Right lobe of liver (tissue), 6 donors: ENCODE measurements at regions not wholly inside any gene's neighbourhood (a gene's known extent, or its start where the extent isn't known, plus 50 kb on each side); places are given as distances from the start of the nearest gene placed in this dataset.

ENCODE experiments used
- ATAC-seq, 4 donors: fragments of 200-7000 bp; cut with Tn5 transposase; one replicate each; pipeline ENCODE4 v1.9.1; 2020; ENCODE audit warnings: mild to moderate bottlenecking in 4 of 4, moderate library complexity in 4 of 4
- DNase-seq, 3 donors: peaks; one replicate each; pipeline ENCODE4 v3.0.0-alpha.2; 2020
- H3K27ac ChIP-seq, 3 donors: fragments of 200-600 bp; one replicate each; pipeline ENCODE4 v1.8.0; 2022
- H3K27me3 ChIP-seq, 2 donors: fragments of 200-600 bp; one replicate each; pipeline ENCODE4 v1.8.0; 2022
- H3K36me3 ChIP-seq, 4 donors: fragments of 200-600 bp; sonication (generic) in 1 of 4; one replicate each; pipeline versions ENCODE4 v1.5.1 to v1.8.0; 2017 to 2022; ENCODE audit warnings: control low read depth in 1 of 4
- H3K4me1 ChIP-seq, 4 donors: fragments of 200-600 bp; sonication (generic) in 1 of 4; one replicate each; pipeline versions ENCODE4 v1.5.1 to v1.8.0; 2017 to 2022; ENCODE audit warnings: control low read depth in 1 of 4
- H3K4me3 ChIP-seq, 3 donors: fragments of 200-600 bp; one replicate each; pipeline ENCODE4 v1.8.0; 2022
- H3K9me3 ChIP-seq, 4 donors: fragments of 200-600 bp; sonication (generic) in 1 of 4; one replicate each; pipeline versions ENCODE4 v1.5.1 to v1.8.0; 2017 to 2022; ENCODE audit warnings: control low read depth in 1 of 4
- CTCF ChIP-seq, 4 donors: fragments of 200-600 bp in 3 of 4; fragments of 450-650 bp in 1 of 4; IDR thresholded peaks; one replicate each; pipeline versions ENCODE4 v1.5.1 to v1.8.0; 2016 to 2022; ENCODE audit warnings: antibody characterized with exemption in 4 of 4, mild to moderate bottlenecking in 2 of 4
- POLR2A ChIP-seq: fragments of 450-650 bp; IDR thresholded peaks from one replicate; pipeline ENCODE4 v1.6.1; 2017; ENCODE audit warnings: antibody characterized with exemption, mild to moderate bottlenecking
- WGBS: methylation state at CpG from one replicate; pipeline ENCODE4 v1.1.6; 2018; ENCODE audit warnings: low coverage, low lambda C conversion rate; ENCODE audit not compliant: insufficient coverage; ENCODE audit errors: missing lambda C conversion rate; 5-methylcytosine and 5-hydroxymethylcytosine counted together
- intact Hi-C, 2 donors: fragments of 100-400 bp; cut with DNase I; formaldehyde crosslinking; loops; one replicate each; pipeline versions ENCODE4 v1.11.2 to v1.14.1; 2022
- donor health status: DM: no; HTN: yes; CAD: no.
- donor health status: DM: no; HTN: no; CAD: no.
- donor health status: DM: no; HTN: no; CAD: no.
- donor health status: DM: no; HTN: yes; CAD: no.
- donor health status: DM: no; HTN: yes; CAD: no.

DNA sequence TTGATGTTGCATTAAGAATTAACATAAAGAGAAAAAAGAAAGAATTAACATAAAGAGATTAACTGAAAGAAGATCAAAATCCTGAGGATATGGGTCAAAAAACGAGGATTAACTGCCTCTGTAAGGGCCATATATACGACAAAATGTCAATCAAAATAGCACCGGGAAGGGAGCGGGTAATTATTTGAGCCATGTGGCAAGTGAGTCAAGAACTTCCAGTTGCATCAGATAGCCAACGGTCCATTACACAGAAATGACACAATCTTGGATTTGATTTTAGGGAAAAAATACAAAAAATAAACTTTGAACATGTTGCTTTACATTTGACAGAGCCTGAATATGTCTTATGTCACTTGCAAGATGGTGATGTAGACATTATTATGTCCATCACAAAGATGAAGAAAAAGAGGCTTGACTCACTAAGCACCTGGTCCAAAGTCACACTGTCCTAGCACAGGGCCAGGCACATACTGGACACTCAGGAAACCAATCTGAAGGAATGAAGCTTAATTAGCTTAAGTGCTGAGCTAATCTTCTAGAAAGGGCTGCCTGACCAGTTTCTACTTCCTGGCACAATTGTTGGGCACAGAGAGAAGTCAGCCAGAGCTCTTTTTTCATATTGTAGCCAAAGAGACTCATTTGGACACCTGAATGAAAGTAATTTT is 273.2 kb upstream of the PAPPA start:
- no peaks in the 10 kb centered on the region for H3K4me1 ChIP-seq
- no peak overlapping the region for H3K4me3 ChIP-seq
- intact Hi-C loops = no loop called here
- H3K27me3 ChIP-seq = no peaks in the 10 kb centered on the region
- DNase-seq (no peak), ATAC-seq (no peak)
- H3K36me3 ChIP-seq = no peaks in the 10 kb centered on the region
- no peak for TF ChIP-seq POLR2A
- TF ChIP-seq CTCF (IDR thresholded peaks at IDR 0.05) = no peak
- H3K9me3 ChIP-seq = no peaks in the 10 kb centered on the region
- H3K27ac ChIP-seq = no peak overlapping the region
- 58% methylated on average over 5 of the region's 5 CpGs for WGBS

GRCh38 chr9:115882911-115883310 is 270.7 kb upstream of the PAPPA start:
- no peaks in the 10 kb centered on the region for H3K9me3 ChIP-seq
- no peak for TF ChIP-seq CTCF (IDR thresholded peaks at IDR 0.05)
- TF ChIP-seq POLR2A = no peak
- H3K27ac ChIP-seq = no peak overlapping the region
- H3K4me1 ChIP-seq = no peaks in the 10 kb centered on the region
- no peak overlapping the region for H3K4me3 ChIP-seq
- H3K27me3 ChIP-seq = no peaks in the 10 kb centered on the region
- no peaks in the 10 kb centered on the region for H3K36me3 ChIP-seq
- DNase-seq = no peak
- intact Hi-C loops = no loop called here
- no peak for ATAC-seq

- Histone ChIP-seq H3K4me3 (no peak overlapping the region), H3K36me3 (no peaks in the 10 kb centered on the region), H3K27me3 (no peaks in the 10 kb centered on the region), H3K27ac (no peak overlapping the region), H3K9me3 (no peaks in the 10 kb centered on the region), H3K4me1 (no peaks in the 10 kb centered on the region)
- TF ChIP-seq POLR2A (no peak), CTCF (IDR thresholded peaks at IDR 0.05) (peak; percentile 55 to 75 (median 68))
- DNase-seq (peak in 2 of 3 donors; percentile 25 to 43), ATAC-seq (peak; percentile 85 to 93 (median 88))
- 10% methylated on average over 5 of the region's 5 CpGs for WGBS
- intact Hi-C loops = no loop called here
These were observed 269.9 kb upstream of the PAPPA start for GRCh38 chr9:115883467-115884329.

DNA sequence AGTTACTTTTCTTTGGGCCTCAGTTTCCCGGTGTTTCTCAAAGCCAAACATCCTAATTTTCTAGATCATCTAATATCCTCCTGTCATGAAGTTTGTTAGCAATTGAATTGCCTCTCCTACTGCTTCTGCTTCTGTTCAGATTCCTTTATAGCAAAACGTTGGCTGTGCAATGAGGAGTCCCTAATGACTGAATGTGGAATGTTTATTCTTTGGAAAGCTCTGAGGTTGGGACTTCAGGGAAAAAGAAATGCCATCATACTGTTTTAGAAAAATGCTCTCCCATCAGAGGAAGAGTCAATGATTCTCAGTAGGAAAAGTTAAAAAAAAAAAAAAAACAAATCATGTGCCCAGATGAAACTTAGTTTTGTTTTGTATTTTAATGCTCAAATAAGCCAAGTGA is 268.7 kb upstream of the PAPPA start:
- intact Hi-C loops = no loop called here
- Histone ChIP-seq H3K27me3 (no peaks in the 10 kb centered on the region), H3K4me1 (no peaks in the 10 kb centered on the region), H3K9me3 (no peaks in the 10 kb centered on the region), H3K27ac (no peak overlapping the region), H3K36me3 (no peaks in the 10 kb centered on the region), H3K4me3 (no peak overlapping the region)
- WGBS = 30% methylated on average over 2 of the region's 2 CpGs
- no peak for ATAC-seq
- TF ChIP-seq POLR2A (no peak), CTCF (IDR thresholded peaks at IDR 0.05) (no peak)
- DNase-seq = no peak
